Spleen (tissue), 11 donors: ENCODE measurements at regions not wholly inside any gene's neighbourhood (a gene's known extent, or its start where the extent isn't known, plus 50 kb on each side); places are given as distances from the start of the nearest gene placed in this dataset.

ENCODE experiments used
- DNase-seq: peaks from one replicate; pipeline ENCODE4 v3.0.0-alpha.2; 2020
- H3K27ac ChIP-seq, 8 donors: fragments of 200-600 bp; sonication (generic) in 7 of 8; 1 replicate in 4 of 8; 2 replicates in 4 of 8; pipeline versions ENCODE4 v1.5.0 to v1.8.0; 2016 to 2021; ENCODE audit warnings: inconsistent platforms in 4 of 8, mild to moderate bottlenecking in 4 of 8, moderate library complexity in 1 of 8
- H3K27me3 ChIP-seq, 7 donors: fragments of 200-600 bp; sonication (generic) in 6 of 7; replicated peaks in 1 of 7; 1 replicate in 4 of 7; 2 replicates in 3 of 7; pipeline versions ENCODE4 v1.5.0 to v1.8.0; 2016 to 2021; ENCODE audit warnings: inconsistent platforms in 3 of 7, mild to moderate bottlenecking in 1 of 7
- H3K36me3 ChIP-seq, 6 donors: fragments of 200-600 bp; sonication (generic) in 5 of 6; 1 replicate in 4 of 6; 2 replicates in 2 of 6; pipeline versions ENCODE4 v1.5.0 to v1.8.0; 2016 to 2021; ENCODE audit warnings: inconsistent platforms in 2 of 6
- H3K4me1 ChIP-seq, 6 donors: fragments of 200-600 bp; sonication (generic) in 5 of 6; 1 replicate in 3 of 6; 2 replicates in 3 of 6; pipeline versions ENCODE4 v1.5.0 to v1.8.0; 2016 to 2021; ENCODE audit warnings: inconsistent platforms in 3 of 6
- H3K4me3 ChIP-seq, 8 donors: fragments of 200-600 bp; sonication (generic) in 7 of 8; 1 replicate in 4 of 8; 2 replicates in 4 of 8; pipeline versions ENCODE4 v1.5.0 to v1.8.0; 2016 to 2021; ENCODE audit warnings: inconsistent platforms in 4 of 8, mild to moderate bottlenecking in 4 of 8, moderate library complexity in 2 of 8
- H3K9me3 ChIP-seq, 8 donors: fragments of 200-600 bp; sonication (generic) in 7 of 8; 1 replicate in 4 of 8; 2 replicates in 4 of 8; pipeline versions ENCODE4 v1.5.0 to v1.8.0; 2016 to 2021; ENCODE audit warnings: inconsistent platforms in 4 of 8
- CTCF ChIP-seq, 11 experiments: fragments of 200-600 bp in 7 of 11; fragments of 450-650 bp in 4 of 11; sonication (generic) in 4 of 11; IDR thresholded peaks in 8 of 11; conservative IDR thresholded peaks in 3 of 11; 1 replicate in 7 of 11; 2 replicates in 4 of 11; pipeline versions ENCODE4 v1.4.0 to v1.8.0; 2016 to 2021; ENCODE audit warnings: antibody characterized with exemption in 11 of 11, inconsistent platforms in 4 of 11, mild to moderate bottlenecking in 1 of 11
- POLR2A ChIP-seq, 3 donors: fragments of 450-650 bp; IDR thresholded peaks; one replicate each; pipeline ENCODE4 v1.5.1; 2017; ENCODE audit warnings: antibody characterized with exemption in 3 of 3, mild to moderate bottlenecking in 1 of 3
- POLR2AphosphoS5 ChIP-seq, 3 donors: sonication (generic); formaldehyde crosslinking; IDR thresholded peaks; one replicate each; pipeline ENCODE4 v1.5.1; 2017; ENCODE audit warnings: antibody characterized with exemption in 3 of 3
- WGBS, 5 donors: extraction: QIAGEN DNeasy Blood & Tissue Kit in 3 of 5; methylation state at CpG; one replicate each; pipeline versions ENCODE4 v1.1.5 to v1.1.7; 2013 to 2018; 5-methylcytosine and 5-hydroxymethylcytosine counted together
- intact Hi-C: fragments of 100-400 bp; cut with DNase I; formaldehyde crosslinking; loops from one replicate; pipeline ENCODE4 v1.15.0; 2023; ENCODE audit warnings: low total_unique reads
- donor health status: healthy with polysubstance abuse.
- donor health status: DM: no; HTN: no; CAD: no; lungs with moderate emphysema.
- donor health status: DM: no; HTN: no; CAD: no.
- donor health status: Bipolar disorder and iron deficiency.
- donor health status: healthy.
- donor health status: DM: no; HTN: no; CAD: no.
- donor health status: DM: yes; HTN: yes; CAD: no.

DNA sequence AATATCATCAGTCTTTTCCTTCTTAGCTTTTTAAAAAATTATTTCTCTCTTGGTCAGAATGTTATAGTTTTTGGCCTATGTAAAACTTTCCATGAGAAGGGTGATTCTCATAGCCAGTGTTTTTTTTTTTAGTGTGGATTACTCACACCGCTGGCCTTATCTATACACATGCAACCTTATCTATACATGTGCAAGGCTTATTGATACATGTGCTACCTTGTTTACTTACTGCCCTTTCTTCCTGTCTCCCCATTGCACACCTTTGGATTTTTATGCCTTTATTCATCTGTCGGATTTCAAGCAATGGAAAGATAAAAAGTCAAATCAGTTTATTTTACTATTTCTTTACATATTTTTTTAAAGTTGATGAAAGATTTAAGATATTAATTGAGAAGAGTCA, 660.0 kb upstream of the FZD8 start:
- DNase-seq = no peak

DNA sequence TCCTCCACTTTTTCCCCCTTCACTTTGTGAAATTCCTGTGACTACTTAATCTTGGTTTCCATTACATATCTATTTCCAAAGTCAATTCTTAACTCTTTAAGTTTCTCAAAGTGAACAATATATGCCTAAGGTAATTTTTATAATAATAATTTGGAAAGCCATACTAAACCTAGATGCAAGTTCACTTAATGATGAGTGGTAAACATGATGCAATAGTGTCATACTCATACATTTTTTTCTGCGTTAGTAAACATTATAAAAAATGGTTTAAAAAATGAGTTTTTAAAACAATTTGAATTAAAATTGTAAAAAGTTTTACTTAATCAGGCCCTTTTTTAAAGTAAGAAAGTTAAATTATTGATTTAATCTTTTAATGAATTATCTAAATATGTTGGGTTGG, 659.4 kb upstream of the FZD8 start:
- H3K4me1 ChIP-seq = no peaks in the 10 kb centered on the region
- H3K9me3 ChIP-seq = peaks cover 0 to 12% (median 0%) of the 10 kb centered on the region in 8 donors
- no peak overlapping the region for H3K4me3 ChIP-seq
- WGBS, 5 donors = 88 to 94% (median 92%) methylated on average over 1 of the region's 1 CpG
- intact Hi-C loops = no loop called here
- no peak for DNase-seq
- H3K27ac ChIP-seq = no peak overlapping the region
- no peaks in the 10 kb centered on the region for H3K36me3 ChIP-seq
- TF ChIP-seq POLR2AphosphoS5 (IDR thresholded peaks at IDR 0.05) (no peak), POLR2A (IDR thresholded peaks at IDR 0.05) (no peak), CTCF (IDR thresholded peaks at IDR 0.05 in 8 of 11, conservative IDR thresholded peaks at IDR 0.05 in 3 of 11) (no peak)
- H3K27me3 ChIP-seq = no peaks in the 10 kb centered on the region

More for the DNA sequence above, 660.0 kb upstream of the FZD8 start:
- intact Hi-C loops = no loop called here
- 81 to 94% (median 85%) methylated on average over 2 of the region's 2 CpGs for WGBS, 5 donors
- Histone ChIP-seq H3K9me3 (peaks cover 0 to 7% (median 0%) of the 10 kb centered on the region in 8 donors), H3K27ac (no peak overlapping the region), H3K4me1 (no peaks in the 10 kb centered on the region), H3K36me3 (no peaks in the 10 kb centered on the region), H3K27me3 (no peaks in the 10 kb centered on the region), H3K4me3 (no peak overlapping the region)
- no peak for TF ChIP-seq POLR2A (IDR thresholded peaks at IDR 0.05)
- TF ChIP-seq POLR2AphosphoS5 (IDR thresholded peaks at IDR 0.05) = no peak
- no peak for TF ChIP-seq CTCF (IDR thresholded peaks at IDR 0.05 in 8 of 11, conservative IDR thresholded peaks at IDR 0.05 in 3 of 11)

DNA sequence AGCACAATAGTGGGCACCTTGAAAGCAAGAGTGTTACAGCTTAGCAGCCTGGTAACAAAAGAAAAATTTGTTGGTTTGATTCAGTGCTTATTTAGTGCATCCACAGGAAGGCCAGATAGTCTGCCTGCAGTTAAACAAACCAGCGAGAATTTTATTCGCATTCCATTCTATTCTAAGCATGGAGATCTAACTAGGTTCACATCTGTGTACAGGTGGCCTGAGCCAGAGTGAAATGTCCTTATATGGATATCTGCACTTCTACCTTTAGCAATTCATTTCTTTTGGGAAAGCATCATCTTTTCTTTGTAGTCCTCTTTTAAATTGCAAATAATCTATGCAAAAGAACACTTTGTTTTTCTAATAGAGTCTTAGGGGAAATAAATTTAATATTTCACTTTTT, 659.0 kb upstream of the FZD8 start:
- 86 to 94% (median 91%) methylated on average over 2 of the region's 2 CpGs for WGBS, 5 donors
- TF ChIP-seq POLR2AphosphoS5 (IDR thresholded peaks at IDR 0.05) (no peak), CTCF (IDR thresholded peaks at IDR 0.05 in 8 of 11, conservative IDR thresholded peaks at IDR 0.05 in 3 of 11) (no peak), POLR2A (IDR thresholded peaks at IDR 0.05) (no peak)
- Histone ChIP-seq H3K27me3 (no peaks in the 10 kb centered on the region), H3K4me3 (no peak overlapping the region), H3K36me3 (no peaks in the 10 kb centered on the region), H3K4me1 (no peaks in the 10 kb centered on the region), H3K9me3 (peaks cover 0 to 16% (median 0%) of the 10 kb centered on the region in 8 donors), H3K27ac (no peak overlapping the region)
- intact Hi-C loops = no loop called here
- no peak for DNase-seq

DNA sequence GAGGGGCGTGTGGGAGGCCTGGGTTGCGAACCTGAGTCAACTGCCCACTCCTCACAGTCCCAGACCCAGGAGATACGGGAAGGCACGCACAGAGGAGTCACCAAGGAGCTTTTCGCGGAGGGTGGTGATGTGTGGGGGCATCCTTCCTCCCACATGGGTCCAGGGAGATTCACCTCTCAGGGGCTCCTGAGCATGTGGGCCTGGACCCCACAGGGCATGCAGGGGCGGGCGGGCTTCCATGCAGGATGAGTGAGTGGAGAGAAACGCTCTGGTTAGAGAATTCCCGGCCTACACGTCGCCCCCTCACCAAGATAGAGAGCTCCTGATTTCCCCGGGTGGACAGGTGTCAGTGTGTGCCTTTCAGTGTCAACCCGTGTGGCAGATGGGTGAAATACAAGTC, 641.7 kb upstream of the FZD8 start:
- WGBS, 5 donors = 79 to 97% (median 91%) methylated on average over 14 of the region's 14 CpGs
- no peak for DNase-seq

More for the DNA sequence above, 641.7 kb upstream of the FZD8 start:
- TF ChIP-seq CTCF (IDR thresholded peaks at IDR 0.05 in 8 of 11, conservative IDR thresholded peaks at IDR 0.05 in 3 of 11) (no peak), POLR2AphosphoS5 (IDR thresholded peaks at IDR 0.05) (no peak), POLR2A (IDR thresholded peaks at IDR 0.05) (no peak)
- no peaks in the 10 kb centered on the region for H3K27me3 ChIP-seq
- intact Hi-C loops = no loop called here
- no peaks in the 10 kb centered on the region for H3K4me1 ChIP-seq
- H3K27ac ChIP-seq = no peak overlapping the region
- H3K36me3 ChIP-seq = no peaks in the 10 kb centered on the region
- peaks cover 0 to 61% (median 41%) of the 10 kb centered on the region in 8 donors for H3K9me3 ChIP-seq
- no peak overlapping the region for H3K4me3 ChIP-seq
